Esophagus squamous epithelium (tissue), 5 donors: ENCODE measurements at regions not wholly inside any gene's neighbourhood (a gene's known extent, or its start where the extent isn't known, plus 50 kb on each side); places are given as distances from the start of the nearest gene placed in this dataset.

Experiments used
- DNase-seq: peaks from one replicate; lab custom pipeline; 2025; lab: John Stamatoyannopoulos, UW
- H3K27ac ChIP-seq, 4 donors: fragments of 200-600 bp; sonication (generic); one replicate each; pipeline ENCODE4 v1.5.1; 2016 to 2019; ENCODE audit warnings: mild to moderate bottlenecking in 1 of 4
- H3K27me3 ChIP-seq, 4 donors: fragments of 200-600 bp; sonication (generic); 1 replicate in 3 of 4; 2 replicates in 1 of 4; pipeline versions ENCODE4 v1.5.1 to v1.6.0; 2017 to 2021; ENCODE audit warnings: antibody characterized with exemption in 1 of 4
- H3K36me3 ChIP-seq, 3 donors: fragments of 200-600 bp; sonication (generic); one replicate each; pipeline ENCODE4 v1.5.1; 2016 to 2019
- H3K4me1 ChIP-seq, 3 donors: fragments of 200-600 bp; sonication (generic); one replicate each; pipeline ENCODE4 v1.5.1; 2017 to 2019
- H3K4me3 ChIP-seq, 4 donors: fragments of 200-600 bp; sonication (generic); 1 replicate in 3 of 4; 2 replicates in 1 of 4; pipeline ENCODE4 v1.5.1; 2016 to 2019; ENCODE audit warnings: mild to moderate bottlenecking in 2 of 4, moderate library complexity in 1 of 4
- H3K9me3 ChIP-seq, 3 donors: fragments of 200-600 bp; sonication (generic); one replicate each; pipeline ENCODE4 v1.5.1; 2016 to 2019
- CTCF ChIP-seq, 6 experiments: fragments of 450-650 bp in 4 of 6; fragments of 200-600 bp in 2 of 6; sonication (generic) in 2 of 6; IDR thresholded peaks; one replicate each; pipeline ENCODE4 v1.5.1; 2016 to 2019; ENCODE audit warnings: antibody characterized with exemption in 6 of 6, mild to moderate bottlenecking in 4 of 6, moderate library complexity in 4 of 6
- POLR2A ChIP-seq, 4 donors: fragments of 450-650 bp; IDR thresholded peaks; one replicate each; pipeline ENCODE4 v1.6.1; 2017; ENCODE audit warnings: antibody characterized with exemption in 4 of 4, mild to moderate bottlenecking in 4 of 4, moderate library complexity in 3 of 4
- WGBS, 2 donors: methylation state at CpG; one replicate each; pipeline ENCODE4 v1.1.5; 2018; 5-methylcytosine and 5-hydroxymethylcytosine counted together
- intact Hi-C: fragments of 100-400 bp; cut with DNase I; formaldehyde crosslinking; loops from one replicate; pipeline ENCODE4 v1.15.0; 2022
- donor health status: DM: yes; HTN: yes; CAD: no.

- Histone ChIP-seq H3K4me3 (no peak overlapping the region), H3K9me3 (peaks cover 0 to 4% (median 0%) of the 10 kb centered on the region in 3 donors), H3K27me3 (no peaks in the 10 kb centered on the region), H3K4me1 (no peaks in the 10 kb centered on the region), H3K36me3 (no peaks in the 10 kb centered on the region), H3K27ac (no peak overlapping the region)
- TF ChIP-seq POLR2A (IDR thresholded peaks at IDR 0.05) (no peak), CTCF (IDR thresholded peaks at IDR 0.05) (no peak)
- 40 to 63% methylated on average over 1 of the region's 1 CpG for WGBS, 2 donors
- intact Hi-C loops = no loop called here
- DNase-seq = no peak
Observed at GRCh38 chr13:56338421-56338820, 802.3 kb upstream of the PRR20A start.

- H3K36me3 ChIP-seq = no peaks in the 10 kb centered on the region
- no peak overlapping the region for H3K4me3 ChIP-seq
- no peak for DNase-seq
- intact Hi-C loops = no loop called here
- H3K9me3 ChIP-seq = peaks cover 0 to 4% (median 0%) of the 10 kb centered on the region in 3 donors
- peaks cover 0 to 15% (median 4%) of the 10 kb centered on the region in 3 donors for H3K4me1 ChIP-seq
- no peaks in the 10 kb centered on the region for H3K27me3 ChIP-seq
- 18 to 23% methylated on average over 1 of the region's 1 CpG for WGBS, 2 donors
- TF ChIP-seq POLR2A (IDR thresholded peaks at IDR 0.05) (no peak), CTCF (IDR thresholded peaks at IDR 0.05) (no peak)
- no peak overlapping the region for H3K27ac ChIP-seq
Observed at GRCh38 chr13:56347014-56347413, 793.7 kb upstream of the PRR20A start.

- Histone ChIP-seq H3K4me3 (no peak overlapping the region), H3K4me1 (peaks cover 0 to 31% (median 4%) of the 10 kb centered on the region in 3 donors), H3K36me3 (no peaks in the 10 kb centered on the region), H3K27me3 (no peaks in the 10 kb centered on the region), H3K9me3 (no peaks in the 10 kb centered on the region), H3K27ac (no peak overlapping the region)
- DNase-seq = no peak
- 81 to 83% methylated on average over 2 of the region's 2 CpGs for WGBS, 2 donors
- no peak for TF ChIP-seq CTCF (IDR thresholded peaks at IDR 0.05)
- no peak for TF ChIP-seq POLR2A (IDR thresholded peaks at IDR 0.05)
- intact Hi-C loops = no loop called here
Observed at GRCh38 chr13:56349866-56350265, 790.9 kb upstream of the PRR20A start.

- no peak overlapping the region for H3K27ac ChIP-seq
- no peak for DNase-seq
- H3K27me3 ChIP-seq = no peaks in the 10 kb centered on the region
- H3K9me3 ChIP-seq = no peaks in the 10 kb centered on the region
- intact Hi-C loops = no loop called here
- H3K4me1 ChIP-seq = peaks cover 0 to 31% (median 4%) of the 10 kb centered on the region in 3 donors
- WGBS, 2 donors = 27 to 43% methylated on average over 3 of the region's 3 CpGs
- no peaks in the 10 kb centered on the region for H3K36me3 ChIP-seq
- H3K4me3 ChIP-seq = no peak overlapping the region
- TF ChIP-seq CTCF (IDR thresholded peaks at IDR 0.05) = peak in 1 of 6 experiments; percentile 19
- no peak for TF ChIP-seq POLR2A (IDR thresholded peaks at IDR 0.05)
Observed at GRCh38 chr13:56351041-56351440, 789.7 kb upstream of the PRR20A start.

GRCh38 chr13:56352361-56352760 is 788.4 kb upstream of the PRR20A start:
- intact Hi-C loops = no loop called here
- TF ChIP-seq CTCF (IDR thresholded peaks at IDR 0.05) (no peak), POLR2A (IDR thresholded peaks at IDR 0.05) (no peak)
- Histone ChIP-seq H3K36me3 (no peaks in the 10 kb centered on the region), H3K27ac (no peak overlapping the region), H3K9me3 (no peaks in the 10 kb centered on the region), H3K4me3 (no peak overlapping the region), H3K27me3 (no peaks in the 10 kb centered on the region), H3K4me1 (peaks cover 0 to 31% (median 4%) of the 10 kb centered on the region in 3 donors)
- no peak for DNase-seq
- WGBS, 2 donors = 24 to 38% methylated on average over 4 of the region's 4 CpGs
